ENCODE measurements at regions not wholly inside any gene's neighbourhood (a gene's known extent, or its start where the extent isn't known, plus 50 kb on each side); places are given as distances from the start of the nearest gene placed in this dataset.

DNA sequence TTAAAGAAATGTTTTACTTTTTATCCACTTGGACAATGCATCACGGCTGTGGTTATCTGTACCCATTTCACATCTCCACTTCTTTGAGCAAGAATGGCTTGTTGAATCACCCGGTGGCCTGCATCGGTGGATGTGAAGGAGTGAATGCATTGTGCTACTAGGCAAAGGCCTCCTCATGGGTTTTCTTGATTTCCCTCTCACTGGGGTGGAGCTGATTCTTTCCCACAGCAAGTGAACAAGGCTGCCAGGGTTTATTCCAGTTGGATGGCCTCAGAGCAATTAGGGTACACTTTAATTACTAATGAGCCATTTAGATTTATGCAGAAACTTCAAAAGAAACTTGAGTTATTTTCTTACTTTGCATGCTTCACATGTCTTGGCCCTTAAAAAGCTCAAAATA, 387.1 kb downstream of the RND3 start:
- no peak for DNase-seq
- no peaks in the 10 kb centered on the region for H3K27me3 ChIP-seq (ENCODE audit: control insufficient read depth, insufficient read depth, low read length)
- no peaks in the 10 kb centered on the region for H3K4me1 ChIP-seq (ENCODE audit: control insufficient read depth, insufficient read depth, low read length)
- no peak overlapping the region for H3K4me3 ChIP-seq (ENCODE audit: low read length)
- H3K36me3 ChIP-seq (ENCODE audit: control insufficient read depth, insufficient read depth, low read length), result no peaks in the 10 kb centered on the region
- WGBS (ENCODE audit: insufficient coverage), result no CpG with 5 or more reads among the region's 3 CpGs
- no peak overlapping the region for H3K27ac ChIP-seq (ENCODE audit: low read length)
- no peaks in the 10 kb centered on the region for H3K9me3 ChIP-seq (replicated peaks; ENCODE audit: control insufficient read depth, low read depth, low read length)

DNA sequence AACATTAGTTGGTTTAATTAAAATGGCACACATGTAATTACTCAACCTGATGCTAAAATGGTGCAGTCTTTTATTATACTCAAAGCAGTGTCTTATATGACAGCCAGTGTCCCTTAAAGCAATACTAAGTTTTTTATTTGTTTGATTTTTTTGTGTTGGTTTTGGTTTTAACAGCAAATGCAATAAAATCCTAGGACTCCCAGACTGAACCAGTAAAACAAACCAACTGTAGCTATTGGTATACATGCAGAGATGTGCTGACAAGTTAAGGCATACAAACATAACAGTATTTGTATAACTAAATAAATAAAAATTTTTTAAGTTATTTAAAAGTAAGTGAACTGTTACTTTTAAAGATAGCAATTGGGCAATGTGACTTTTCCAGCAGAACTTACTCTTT, 387.7 kb downstream of the RND3 start:
- Histone ChIP-seq H3K4me3 (ENCODE audit: low read length) (no peak overlapping the region), H3K27ac (ENCODE audit: low read length) (no peak overlapping the region), H3K36me3 (ENCODE audit: control insufficient read depth, insufficient read depth, low read length) (no peaks in the 10 kb centered on the region), H3K27me3 (ENCODE audit: control insufficient read depth, insufficient read depth, low read length) (no peaks in the 10 kb centered on the region), H3K4me1 (ENCODE audit: control insufficient read depth, insufficient read depth, low read length) (no peaks in the 10 kb centered on the region), H3K9me3 (replicated peaks; ENCODE audit: control insufficient read depth, low read depth, low read length) (no peaks in the 10 kb centered on the region)
- no peak for DNase-seq

DNA sequence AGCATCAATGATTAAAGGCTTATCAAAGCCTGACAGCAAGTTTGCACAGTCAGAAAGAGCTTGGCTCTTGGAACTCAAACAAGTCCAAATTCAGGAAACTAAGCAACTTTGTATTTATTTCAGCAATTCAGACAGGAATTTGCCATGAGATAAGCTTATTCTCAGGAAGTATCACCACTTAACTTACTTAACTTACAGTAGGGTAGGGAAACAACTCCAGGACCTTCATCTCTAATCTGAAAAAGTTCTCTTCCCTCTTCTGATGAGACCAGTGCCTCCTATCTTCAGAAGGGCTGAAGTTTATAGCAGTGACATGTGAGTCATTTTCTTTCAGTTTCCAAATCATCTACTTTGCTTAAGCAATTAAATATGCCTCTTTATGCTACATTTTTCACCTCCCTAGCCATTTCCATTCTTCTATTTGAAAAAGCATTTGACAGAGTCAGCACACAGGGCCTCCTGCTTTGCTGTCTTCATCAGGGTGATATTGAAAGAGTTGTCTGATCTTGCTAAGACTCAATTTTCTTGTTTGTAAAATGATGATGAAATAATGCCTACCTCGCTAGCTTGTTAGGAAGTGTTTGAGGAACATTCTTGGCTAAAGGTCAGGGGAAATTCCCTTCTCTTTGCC, 389.5 kb downstream of the RND3 start:
- H3K4me1 ChIP-seq (ENCODE audit: control insufficient read depth, insufficient read depth, low read length), result no peaks in the 10 kb centered on the region
- H3K36me3 ChIP-seq (ENCODE audit: control insufficient read depth, insufficient read depth, low read length), result no peaks in the 10 kb centered on the region
- no CpG with 5 or more reads among the region's 1 CpG for WGBS (ENCODE audit: insufficient coverage)
- H3K27ac ChIP-seq (ENCODE audit: low read length), result no peak overlapping the region
- DNase-seq, result no peak
- no peaks in the 10 kb centered on the region for H3K9me3 ChIP-seq (replicated peaks; ENCODE audit: control insufficient read depth, low read depth, low read length)
- no peak overlapping the region for H3K4me3 ChIP-seq (ENCODE audit: low read length)
- H3K27me3 ChIP-seq (ENCODE audit: control insufficient read depth, insufficient read depth, low read length), result no peaks in the 10 kb centered on the region

DNA sequence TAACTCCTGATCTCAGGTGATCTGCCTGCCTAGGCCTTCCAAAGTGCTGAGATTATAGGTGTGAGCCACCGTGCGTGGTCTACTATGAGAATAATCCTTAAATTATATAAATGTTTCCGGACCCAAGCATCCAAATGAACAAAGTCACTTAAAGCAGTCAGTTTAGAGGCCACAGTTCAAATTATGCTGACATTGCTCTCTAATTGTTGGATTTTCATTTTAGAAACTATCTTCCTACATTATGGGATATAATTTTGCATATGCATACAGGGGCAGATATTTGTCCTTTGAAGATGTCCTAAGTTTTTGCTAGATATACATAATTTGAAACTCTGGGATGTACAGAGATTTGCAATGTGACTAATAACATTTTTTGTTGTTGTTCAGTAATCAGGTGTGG, 390.1 kb downstream of the RND3 start:
- Histone ChIP-seq H3K27me3 (ENCODE audit: control insufficient read depth, insufficient read depth, low read length) (no peaks in the 10 kb centered on the region), H3K27ac (ENCODE audit: low read length) (no peak overlapping the region), H3K4me1 (ENCODE audit: control insufficient read depth, insufficient read depth, low read length) (no peaks in the 10 kb centered on the region), H3K36me3 (ENCODE audit: control insufficient read depth, insufficient read depth, low read length) (no peaks in the 10 kb centered on the region), H3K9me3 (replicated peaks; ENCODE audit: control insufficient read depth, low read depth, low read length) (no peaks in the 10 kb centered on the region), H3K4me3 (ENCODE audit: low read length) (no peak overlapping the region)
- DNase-seq, result no peak
- no CpG with 5 or more reads among the region's 3 CpGs for WGBS (ENCODE audit: insufficient coverage)

DNA sequence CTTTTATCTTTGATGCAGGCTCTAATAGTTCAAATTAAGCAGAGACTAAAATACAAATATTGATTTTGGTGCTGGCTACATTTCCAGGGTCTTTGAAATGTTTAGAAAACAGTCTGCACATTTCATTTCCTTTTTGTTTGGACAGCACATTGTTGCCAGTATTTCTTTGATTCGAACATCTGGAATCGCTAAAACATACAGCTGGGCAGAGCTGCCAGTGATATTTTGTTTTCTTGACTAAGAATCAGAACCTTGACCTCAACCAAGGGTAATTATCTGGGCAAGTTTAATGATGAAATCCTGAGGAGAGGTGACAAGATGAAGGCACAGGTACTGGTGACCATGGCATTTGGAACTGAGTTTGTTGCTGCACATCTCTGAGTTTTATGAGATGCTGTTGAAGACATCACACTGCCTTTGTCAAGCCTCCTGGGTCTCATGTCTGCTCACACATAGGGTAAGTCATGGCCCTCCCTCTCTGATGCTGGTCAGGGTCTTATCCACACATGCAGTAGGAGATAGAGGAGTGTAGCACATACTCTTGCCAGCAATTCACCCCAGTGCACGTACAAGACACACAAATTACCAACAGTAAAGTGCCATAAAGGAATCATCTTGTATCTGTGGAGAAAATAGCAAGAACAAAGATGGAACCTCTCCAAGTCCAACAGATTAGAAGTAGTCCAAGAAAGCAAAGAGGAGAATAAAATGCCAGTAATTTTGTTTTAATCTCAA, 391.9 kb downstream of the RND3 start:
- peak; percentile 47 for DNase-seq
- no peaks in the 10 kb centered on the region for H3K36me3 ChIP-seq (ENCODE audit: control insufficient read depth, insufficient read depth, low read length)
- H3K27ac ChIP-seq (ENCODE audit: low read length), result no peak overlapping the region
- no peak overlapping the region for H3K4me3 ChIP-seq (ENCODE audit: low read length)
- peaks cover 6% of the 10 kb centered on the region for H3K4me1 ChIP-seq (ENCODE audit: control insufficient read depth, insufficient read depth, low read length)
- 39% methylated on average over 2 of the region's 3 CpGs for WGBS (ENCODE audit: insufficient coverage)
- no peaks in the 10 kb centered on the region for H3K27me3 ChIP-seq (ENCODE audit: control insufficient read depth, insufficient read depth, low read length)
- no peaks in the 10 kb centered on the region for H3K9me3 ChIP-seq (replicated peaks; ENCODE audit: control insufficient read depth, low read depth, low read length)

DNA sequence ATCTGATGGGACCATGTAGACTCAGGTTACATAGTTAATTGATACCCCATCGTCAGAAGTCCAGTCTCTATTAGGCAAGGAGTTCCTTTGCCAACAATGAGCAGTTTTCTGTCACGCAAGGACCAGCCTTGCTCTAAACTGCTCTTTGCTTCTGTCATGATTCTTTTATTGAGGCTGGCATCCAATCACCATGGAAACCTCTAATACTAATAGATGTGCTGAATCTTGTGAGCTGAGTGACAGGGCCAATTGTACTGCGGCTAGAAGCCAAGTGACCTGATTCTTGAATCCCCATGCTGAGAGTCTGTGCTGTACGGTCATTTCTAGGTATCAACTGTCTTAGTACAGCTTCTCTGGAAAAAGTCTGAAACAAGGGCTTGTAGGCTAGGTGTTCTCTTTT, 395.6 kb downstream of the RND3 start:
- Histone ChIP-seq H3K4me3 (ENCODE audit: low read length) (no peak overlapping the region), H3K9me3 (replicated peaks; ENCODE audit: control insufficient read depth, low read depth, low read length) (no peaks in the 10 kb centered on the region), H3K4me1 (ENCODE audit: control insufficient read depth, insufficient read depth, low read length) (peaks cover 6% of the 10 kb centered on the region), H3K27me3 (ENCODE audit: control insufficient read depth, insufficient read depth, low read length) (no peaks in the 10 kb centered on the region), H3K27ac (ENCODE audit: low read length) (peak overlapping the region; percentile 25), H3K36me3 (ENCODE audit: control insufficient read depth, insufficient read depth, low read length) (no peaks in the 10 kb centered on the region)
- WGBS (ENCODE audit: insufficient coverage), result 64% methylated on average over 2 of the region's 4 CpGs
- DNase-seq, result peak; percentile 83

DNA sequence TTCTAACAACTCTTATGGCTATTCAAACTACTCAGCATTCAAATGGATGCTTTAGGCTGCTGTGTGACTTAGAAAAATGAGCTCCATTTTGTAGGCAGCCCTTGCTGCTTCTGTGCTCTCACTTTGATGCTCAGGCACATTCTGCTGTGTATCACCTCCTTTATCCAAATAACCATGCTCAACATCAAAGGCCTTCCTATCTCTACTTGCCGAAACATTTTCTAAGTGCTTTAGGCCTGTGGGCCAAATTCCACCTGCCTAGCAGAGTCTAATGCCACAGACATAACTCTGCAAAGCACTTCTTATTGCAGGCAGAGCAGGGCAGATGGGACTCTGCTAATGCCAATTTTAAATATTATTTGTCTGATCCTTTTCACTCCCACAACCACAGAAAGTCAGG, 397.4 kb downstream of the RND3 start:
- 78% methylated on average over 1 of the region's 1 CpG for WGBS (ENCODE audit: insufficient coverage)
- no peaks in the 10 kb centered on the region for H3K9me3 ChIP-seq (replicated peaks; ENCODE audit: control insufficient read depth, low read depth, low read length)

DNA sequence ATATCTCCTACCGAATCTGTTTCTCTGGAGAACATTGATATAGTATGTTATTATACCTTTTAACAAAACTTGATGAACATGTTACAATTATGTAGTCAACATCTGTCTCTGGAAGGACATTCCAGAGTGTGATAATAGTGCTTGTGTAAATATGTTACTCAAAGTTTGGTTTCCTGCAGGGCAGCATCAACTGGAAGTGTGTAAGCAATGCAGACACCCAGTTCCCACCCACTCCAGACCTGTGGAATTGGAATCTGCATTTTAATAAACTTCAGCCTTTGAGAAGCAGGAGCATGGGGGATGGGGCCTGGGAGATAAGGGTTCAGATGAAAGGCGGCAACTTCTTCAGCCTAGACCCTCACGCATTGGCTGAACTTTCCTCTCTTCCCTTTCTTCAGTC, 398.9 kb downstream of the RND3 start:
- no peak overlapping the region for H3K4me3 ChIP-seq (ENCODE audit: low read length)
- H3K9me3 ChIP-seq (replicated peaks; ENCODE audit: control insufficient read depth, low read depth, low read length), result no peaks in the 10 kb centered on the region
- WGBS (ENCODE audit: insufficient coverage), result 100% methylated on average over 2 of the region's 3 CpGs
- no peaks in the 10 kb centered on the region for H3K36me3 ChIP-seq (ENCODE audit: control insufficient read depth, insufficient read depth, low read length)
- peaks cover 6% of the 10 kb centered on the region for H3K4me1 ChIP-seq (ENCODE audit: control insufficient read depth, insufficient read depth, low read length)
- no peaks in the 10 kb centered on the region for H3K27me3 ChIP-seq (ENCODE audit: control insufficient read depth, insufficient read depth, low read length)
- DNase-seq, result no peak
- no peak overlapping the region for H3K27ac ChIP-seq (ENCODE audit: low read length)

More for the DNA sequence above, 397.4 kb downstream of the RND3 start:
- Histone ChIP-seq H3K4me1 (ENCODE audit: control insufficient read depth, insufficient read depth, low read length) (peaks cover 6% of the 10 kb centered on the region), H3K36me3 (ENCODE audit: control insufficient read depth, insufficient read depth, low read length) (no peaks in the 10 kb centered on the region), H3K4me3 (ENCODE audit: low read length) (no peak overlapping the region), H3K27ac (ENCODE audit: low read length) (no peak overlapping the region), H3K27me3 (ENCODE audit: control insufficient read depth, insufficient read depth, low read length) (no peaks in the 10 kb centered on the region)
- DNase-seq, result no peak

DNA sequence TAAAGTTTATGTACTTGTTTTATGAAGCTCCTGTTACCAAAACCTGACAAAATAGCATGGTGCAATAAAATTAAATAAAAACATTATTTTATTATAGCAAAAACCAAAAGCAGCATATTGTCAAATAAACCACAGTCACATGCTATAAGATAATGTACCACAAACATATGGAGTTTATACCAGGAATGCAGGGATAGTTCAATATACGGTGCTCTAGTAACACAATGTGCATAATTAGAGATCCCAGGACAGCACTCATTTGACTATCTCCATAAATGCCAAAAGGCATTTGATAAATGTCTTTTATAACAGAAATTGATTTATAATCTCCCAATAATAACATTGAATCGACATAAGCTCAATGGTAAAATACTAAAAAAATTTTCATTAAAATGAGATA, 402.0 kb downstream of the RND3 start:
- no peaks in the 10 kb centered on the region for H3K9me3 ChIP-seq (replicated peaks; ENCODE audit: control insufficient read depth, low read depth, low read length)
- no CpG with 5 or more reads among the region's 2 CpGs for WGBS (ENCODE audit: insufficient coverage)
- no peak for DNase-seq
- H3K27ac ChIP-seq (ENCODE audit: low read length), result no peak overlapping the region
- H3K4me1 ChIP-seq (ENCODE audit: control insufficient read depth, insufficient read depth, low read length), result peaks cover 3% of the 10 kb centered on the region
- H3K36me3 ChIP-seq (ENCODE audit: control insufficient read depth, insufficient read depth, low read length), result no peaks in the 10 kb centered on the region
- H3K4me3 ChIP-seq (ENCODE audit: low read length), result no peak overlapping the region
- H3K27me3 ChIP-seq (ENCODE audit: control insufficient read depth, insufficient read depth, low read length), result no peaks in the 10 kb centered on the region

DNA sequence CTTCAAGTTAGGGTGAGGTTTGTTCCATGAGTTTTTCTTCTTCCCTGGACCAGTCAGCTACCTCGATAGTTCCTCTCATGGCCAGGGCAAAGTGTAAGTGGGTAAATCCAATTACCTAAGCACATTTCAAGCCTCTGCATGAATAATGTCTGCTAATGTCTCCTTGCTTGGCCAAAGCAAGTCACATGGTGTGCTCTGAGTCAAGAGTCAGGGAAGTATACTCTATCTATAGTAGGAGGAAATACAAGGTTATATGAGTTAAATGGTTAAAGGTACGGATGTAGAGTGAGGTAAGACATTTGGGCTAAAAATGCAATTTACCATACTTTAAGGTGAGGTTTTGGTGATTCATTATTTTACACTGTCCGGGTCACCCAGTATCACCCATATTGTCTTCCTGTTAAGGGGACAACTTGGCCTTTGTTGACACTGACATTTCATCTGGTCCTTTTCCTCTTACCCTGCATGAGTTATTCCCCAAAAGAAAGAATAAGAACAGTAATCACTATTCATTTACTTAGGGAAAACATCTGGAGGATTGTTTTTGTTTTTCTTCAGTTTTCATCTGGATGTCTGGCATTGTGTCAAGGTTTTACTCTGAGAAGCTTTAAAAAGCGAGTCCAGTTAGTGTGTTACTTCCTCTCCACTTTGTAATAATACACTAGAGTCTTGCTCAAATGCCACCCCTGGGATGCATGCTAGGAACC, 405.5 kb downstream of the RND3 start:
- Histone ChIP-seq H3K4me1 (ENCODE audit: control insufficient read depth, insufficient read depth, low read length) (peaks cover 3% of the 10 kb centered on the region), H3K36me3 (ENCODE audit: control insufficient read depth, insufficient read depth, low read length) (no peaks in the 10 kb centered on the region), H3K27ac (ENCODE audit: low read length) (peak overlapping the region; percentile 56), H3K4me3 (ENCODE audit: low read length) (no peak overlapping the region), H3K9me3 (replicated peaks; ENCODE audit: control insufficient read depth, low read depth, low read length) (no peaks in the 10 kb centered on the region), H3K27me3 (ENCODE audit: control insufficient read depth, insufficient read depth, low read length) (no peaks in the 10 kb centered on the region)
- WGBS (ENCODE audit: insufficient coverage), result no CpG with 5 or more reads among the region's 4 CpGs
- peak; percentile 97 for DNase-seq
